ENCODE measurements at regions not wholly inside any gene's neighbourhood (a gene's known extent, or its start where the extent isn't known, plus 50 kb on each side); places are given as distances from the start of the nearest gene placed in this dataset.

- TF ChIP-seq CTCF (IDR thresholded peaks at IDR 0.05) (no peak), POLR2A (IDR thresholded peaks at IDR 0.05) (no peak)
These were observed 375.5 kb upstream of the IGFBP3 start for GRCh38 chr7:46296526-46296925.
